Esophagus squamous epithelium (tissue), 5 donors: ENCODE measurements at regions not wholly inside any gene's neighbourhood (a gene's known extent, or its start where the extent isn't known, plus 50 kb on each side); places are given as distances from the start of the nearest gene placed in this dataset.

ENCODE experiments used
- DNase-seq: peaks from one replicate; lab custom pipeline; 2025; lab: John Stamatoyannopoulos, UW
- H3K27ac ChIP-seq, 4 donors: fragments of 200-600 bp; sonication (generic); one replicate each; pipeline ENCODE4 v1.5.1; 2016 to 2019; ENCODE audit warnings: mild to moderate bottlenecking in 1 of 4
- H3K27me3 ChIP-seq, 4 donors: fragments of 200-600 bp; sonication (generic); 1 replicate in 3 of 4; 2 replicates in 1 of 4; pipeline versions ENCODE4 v1.5.1 to v1.6.0; 2017 to 2021; ENCODE audit warnings: antibody characterized with exemption in 1 of 4
- H3K36me3 ChIP-seq, 3 donors: fragments of 200-600 bp; sonication (generic); one replicate each; pipeline ENCODE4 v1.5.1; 2016 to 2019
- H3K4me1 ChIP-seq, 3 donors: fragments of 200-600 bp; sonication (generic); one replicate each; pipeline ENCODE4 v1.5.1; 2017 to 2019
- H3K4me3 ChIP-seq, 4 donors: fragments of 200-600 bp; sonication (generic); 1 replicate in 3 of 4; 2 replicates in 1 of 4; pipeline ENCODE4 v1.5.1; 2016 to 2019; ENCODE audit warnings: mild to moderate bottlenecking in 2 of 4, moderate library complexity in 1 of 4
- H3K9me3 ChIP-seq, 3 donors: fragments of 200-600 bp; sonication (generic); one replicate each; pipeline ENCODE4 v1.5.1; 2016 to 2019
- POLR2A ChIP-seq, 4 donors: fragments of 450-650 bp; IDR thresholded peaks; one replicate each; pipeline ENCODE4 v1.6.1; 2017; ENCODE audit warnings: antibody characterized with exemption in 4 of 4, mild to moderate bottlenecking in 4 of 4, moderate library complexity in 3 of 4
- WGBS, 2 donors: methylation state at CpG; one replicate each; pipeline ENCODE4 v1.1.5; 2018; 5-methylcytosine and 5-hydroxymethylcytosine counted together
- intact Hi-C: fragments of 100-400 bp; cut with DNase I; formaldehyde crosslinking; loops from one replicate; pipeline ENCODE4 v1.15.0; 2022
- TF ChIP-seq, protein P1 (sequence below), 6 experiments: fragments of 450-650 bp in 4 of 6; fragments of 200-600 bp in 2 of 6; sonication (generic) in 2 of 6; IDR thresholded peaks; one replicate each; pipeline ENCODE4 v1.5.1; 2016 to 2019; ENCODE audit warnings: antibody characterized with exemption in 6 of 6, mild to moderate bottlenecking in 4 of 6, moderate library complexity in 4 of 6
- donor health status: DM: yes; HTN: yes; CAD: no.

- Histone ChIP-seq H3K27ac (no peak overlapping the region), H3K36me3 (no peaks in the 10 kb centered on the region), H3K4me3 (no peak overlapping the region), H3K4me1 (peaks cover 0 to 15% (median 4%) of the 10 kb centered on the region in 3 donors), H3K27me3 (no peaks in the 10 kb centered on the region), H3K9me3 (no peaks in the 10 kb centered on the region)
- intact Hi-C loops, result no loop called here
- 89 to 90% methylated on average over 2 of the region's 2 CpGs for WGBS, 2 donors
- DNase-seq, result no peak
- TF ChIP-seq, protein P1, sequence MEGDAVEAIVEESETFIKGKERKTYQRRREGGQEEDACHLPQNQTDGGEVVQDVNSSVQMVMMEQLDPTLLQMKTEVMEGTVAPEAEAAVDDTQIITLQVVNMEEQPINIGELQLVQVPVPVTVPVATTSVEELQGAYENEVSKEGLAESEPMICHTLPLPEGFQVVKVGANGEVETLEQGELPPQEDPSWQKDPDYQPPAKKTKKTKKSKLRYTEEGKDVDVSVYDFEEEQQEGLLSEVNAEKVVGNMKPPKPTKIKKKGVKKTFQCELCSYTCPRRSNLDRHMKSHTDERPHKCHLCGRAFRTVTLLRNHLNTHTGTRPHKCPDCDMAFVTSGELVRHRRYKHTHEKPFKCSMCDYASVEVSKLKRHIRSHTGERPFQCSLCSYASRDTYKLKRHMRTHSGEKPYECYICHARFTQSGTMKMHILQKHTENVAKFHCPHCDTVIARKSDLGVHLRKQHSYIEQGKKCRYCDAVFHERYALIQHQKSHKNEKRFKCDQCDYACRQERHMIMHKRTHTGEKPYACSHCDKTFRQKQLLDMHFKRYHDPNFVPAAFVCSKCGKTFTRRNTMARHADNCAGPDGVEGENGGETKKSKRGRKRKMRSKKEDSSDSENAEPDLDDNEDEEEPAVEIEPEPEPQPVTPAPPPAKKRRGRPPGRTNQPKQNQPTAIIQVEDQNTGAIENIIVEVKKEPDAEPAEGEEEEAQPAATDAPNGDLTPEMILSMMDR (IDR thresholded peaks at IDR 0.05), result no peak
- TF ChIP-seq POLR2A (IDR thresholded peaks at IDR 0.05), result no peak
Observed at GRCh38 chr4:53680168-53680567, 88.9 kb upstream of the LNX1 start.

DNA sequence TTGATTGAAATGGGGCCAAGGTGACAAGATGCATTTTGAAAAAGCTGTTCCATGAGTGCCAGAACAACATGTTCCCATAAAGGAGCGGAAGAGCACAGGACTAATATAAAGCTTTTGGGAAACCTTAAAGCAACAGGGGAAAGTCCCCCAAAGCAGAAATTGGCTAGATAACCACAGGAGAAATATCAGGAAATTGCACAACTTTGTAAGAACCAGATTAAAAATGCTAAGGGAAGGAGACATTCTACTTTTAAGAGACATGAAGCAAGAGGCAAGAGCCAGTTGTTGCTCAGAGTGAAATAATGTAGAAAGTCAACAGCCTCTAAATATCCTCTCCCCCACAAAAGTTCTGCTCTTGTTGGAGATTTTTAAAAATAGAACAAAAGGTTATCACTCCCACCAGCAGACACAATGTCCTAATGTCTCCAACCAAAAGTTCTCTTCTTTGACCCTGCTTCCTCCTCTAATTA, 85.2 kb upstream of the LNX1 start:
- WGBS, 2 donors, result 20 to 23% methylated on average over 1 of the region's 1 CpG
- no peaks in the 10 kb centered on the region for H3K27me3 ChIP-seq
- no peak for DNase-seq
- H3K4me1 ChIP-seq, result peaks cover 0 to 15% (median 4%) of the 10 kb centered on the region in 3 donors
- intact Hi-C loops, result no loop called here
- H3K4me3 ChIP-seq, result no peak overlapping the region
- no peaks in the 10 kb centered on the region for H3K9me3 ChIP-seq
- H3K27ac ChIP-seq, result peak overlapping the region; percentile 12 to 73 (median 28)
- no peaks in the 10 kb centered on the region for H3K36me3 ChIP-seq
- TF ChIP-seq POLR2A (IDR thresholded peaks at IDR 0.05), result no peak
- TF ChIP-seq, protein P1 (IDR thresholded peaks at IDR 0.05), result no peak

GRCh38 chr4:53674903-53675302, 83.6 kb upstream of the LNX1 start:
- TF ChIP-seq, protein P1 (IDR thresholded peaks at IDR 0.05), result no peak
- TF ChIP-seq POLR2A (IDR thresholded peaks at IDR 0.05), result no peak
- no peak overlapping the region for H3K27ac ChIP-seq
- H3K4me1 ChIP-seq, result peaks cover 0 to 15% (median 4%) of the 10 kb centered on the region in 3 donors
- no peaks in the 10 kb centered on the region for H3K9me3 ChIP-seq
- H3K4me3 ChIP-seq, result no peak overlapping the region
- no peak for DNase-seq
- H3K27me3 ChIP-seq, result no peaks in the 10 kb centered on the region
- WGBS, 2 donors, result 78 to 79% methylated on average over 5 of the region's 5 CpGs
- H3K36me3 ChIP-seq, result no peaks in the 10 kb centered on the region
- intact Hi-C loops, result no loop called here

GRCh38 chr4:53672873-53673272, 81.6 kb upstream of the LNX1 start:
- DNase-seq, result no peak
- 56 to 90% methylated on average over 2 of the region's 2 CpGs for WGBS, 2 donors
- intact Hi-C loops, result no loop called here
- TF ChIP-seq, protein P1 (IDR thresholded peaks at IDR 0.05), result no peak
- TF ChIP-seq POLR2A (IDR thresholded peaks at IDR 0.05), result no peak
- Histone ChIP-seq H3K36me3 (no peaks in the 10 kb centered on the region), H3K9me3 (no peaks in the 10 kb centered on the region), H3K27me3 (no peaks in the 10 kb centered on the region), H3K27ac (no peak overlapping the region), H3K4me1 (peaks cover 0 to 15% (median 4%) of the 10 kb centered on the region in 3 donors), H3K4me3 (no peak overlapping the region)

- intact Hi-C loops, result no loop called here
Observed at GRCh38 chr4:53671757-53672156, 80.5 kb upstream of the LNX1 start.

More at GRCh38 chr4:53671757-53672156, 80.5 kb upstream of the LNX1 start:
- 34 to 53% methylated on average over 2 of the region's 2 CpGs for WGBS, 2 donors
- Histone ChIP-seq H3K27me3 (no peaks in the 10 kb centered on the region), H3K9me3 (no peaks in the 10 kb centered on the region), H3K27ac (no peak overlapping the region), H3K36me3 (no peaks in the 10 kb centered on the region), H3K4me3 (no peak overlapping the region), H3K4me1 (peaks cover 0 to 10% (median 2%) of the 10 kb centered on the region in 3 donors)
- no peak for TF ChIP-seq POLR2A (IDR thresholded peaks at IDR 0.05)
- TF ChIP-seq, protein P1 (IDR thresholded peaks at IDR 0.05), result no peak
- no peak for DNase-seq
